ENCODE measurements at regions not wholly inside any gene's neighbourhood (a gene's known extent, or its start where the extent isn't known, plus 50 kb on each side); places are given as distances from the start of the nearest gene placed in this dataset.

DNA sequence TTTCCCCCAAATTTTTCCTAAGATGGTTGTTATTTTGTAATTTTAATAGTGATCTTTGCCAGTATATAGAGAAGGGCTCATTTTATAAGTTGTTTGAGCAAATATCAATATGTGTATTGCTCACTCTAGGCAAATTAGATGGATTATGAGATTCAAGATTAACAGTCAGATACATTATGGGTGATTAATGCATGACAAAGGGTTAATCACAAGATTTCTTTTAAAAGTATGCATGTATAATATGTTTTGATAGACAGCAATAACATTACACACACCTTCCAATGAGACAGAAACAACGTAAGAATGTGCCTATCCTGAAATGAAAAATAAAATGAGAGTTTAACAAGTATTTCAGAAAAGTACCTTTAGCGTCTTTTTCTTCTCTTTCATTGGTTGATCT, 547.6 kb upstream of the AGTR1 start:
- no peak for TF ChIP-seq CTCF (IDR thresholded peaks at IDR 0.05)
- TF ChIP-seq POLR2AphosphoS5 (IDR thresholded peaks at IDR 0.05) = no peak

Measured in breast epithelium (tissue), 3 donors.